Middle frontal gyrus (tissue), 1 donor: ENCODE measurements at regions not wholly inside any gene's neighbourhood (a gene's known extent, or its start where the extent isn't known, plus 50 kb on each side); places are given as distances from the start of the nearest gene placed in this dataset.
"Not testable (repeated sequence)": the region's sequence is repeated elsewhere in the genome, so short reads cannot be mapped to it uniquely, and the experiment has no call there.

ENCODE experiments used
- DNase-seq: peaks from one replicate; pipeline ENCODE4 v3.0.0-alpha.2; 2015; ENCODE audit warnings: low spot score; ENCODE audit errors: extremely low spot score

- no peak for DNase-seq
These were observed 496.1 kb downstream of the NFIB start for GRCh38 chr9:13817754-13818278.

GRCh38 chr9:13816837-13817236 lies 497.1 kb downstream of the NFIB start:
- no peak for DNase-seq

- no peak for DNase-seq
These were observed 499.1 kb downstream of the NFIB start for GRCh38 chr9:13814647-13815400.

GRCh38 chr9:13811876-13812275 lies 502.1 kb downstream of the NFIB start:
- no peak for DNase-seq

- no peak for DNase-seq
These were observed 503.4 kb downstream of the NFIB start for GRCh38 chr9:13810510-13810909.

GRCh38 chr9:13809401-13809800 lies 504.5 kb downstream of the NFIB start:
- DNase-seq: no peak

- DNase-seq: no peak
These were observed 506.8 kb downstream of the NFIB start for GRCh38 chr9:13807118-13807517.

GRCh38 chr9:13806714-13807113 lies 507.2 kb downstream of the NFIB start:
- DNase-seq: no peak

GRCh38 chr9:13805546-13805945 lies 508.4 kb downstream of the NFIB start:
- no peak for DNase-seq

- DNase-seq: no peak
These were observed 509.4 kb downstream of the NFIB start for GRCh38 chr9:13804532-13804931.

GRCh38 chr9:13800776-13801175 lies 513.2 kb downstream of the NFIB start:
- DNase-seq: no peak

- not testable (repeated sequence) for DNase-seq
These were observed 516.2 kb downstream of the NFIB start for GRCh38 chr9:13797701-13798100.

- no peak for DNase-seq
These were observed 512.3 kb upstream of the MPDZ start for GRCh38 chr9:13791816-13792215.

- no peak for DNase-seq
These were observed 510.6 kb upstream of the MPDZ start for GRCh38 chr9:13790055-13790454.

GRCh38 chr9:13787234-13787833 lies 507.8 kb upstream of the MPDZ start:
- DNase-seq: no peak

GRCh38 chr9:13786711-13787110 lies 507.2 kb upstream of the MPDZ start:
- DNase-seq: no peak

GRCh38 chr9:13786131-13786530 lies 506.6 kb upstream of the MPDZ start:
- no peak for DNase-seq

- DNase-seq: no peak
These were observed 499.6 kb upstream of the MPDZ start for GRCh38 chr9:13779106-13779505.

- no peak for DNase-seq
These were observed 499.1 kb upstream of the MPDZ start for GRCh38 chr9:13778631-13779030.

- no peak for DNase-seq
These were observed 491.5 kb upstream of the MPDZ start for GRCh38 chr9:13770956-13771355.

GRCh38 chr9:13769641-13770040 lies 490.1 kb upstream of the MPDZ start:
- DNase-seq: no peak

GRCh38 chr9:13769006-13769405 lies 489.5 kb upstream of the MPDZ start:
- no peak for DNase-seq

- DNase-seq: no peak
These were observed 482.7 kb upstream of the MPDZ start for GRCh38 chr9:13762209-13762608.
